ENCODE measurements at regions not wholly inside any gene's neighbourhood (a gene's known extent, or its start where the extent isn't known, plus 50 kb on each side); places are given as distances from the start of the nearest gene placed in this dataset.

- DNase-seq (ENCODE audit: low spot score) = no peak
Measured at GRCh38 chr5:111676926-111677415, 80.0 kb downstream of the NREP start.

- no peak for DNase-seq (ENCODE audit: low spot score)
Measured at GRCh38 chr5:111676466-111676865, 80.5 kb downstream of the NREP start.

GRCh38 chr5:111675201-111675934 is 81.6 kb downstream of the NREP start:
- no peak for DNase-seq (ENCODE audit: low spot score)

GRCh38 chr5:111673891-111674626 is 82.9 kb downstream of the NREP start:
- no peak for DNase-seq (ENCODE audit: low spot score)

GRCh38 chr5:111672099-111672498 is 84.9 kb downstream of the NREP start:
- DNase-seq (ENCODE audit: low spot score) = no peak

- DNase-seq (ENCODE audit: low spot score) = no peak
Measured at GRCh38 chr5:111670826-111671492, 86.0 kb downstream of the NREP start.

GRCh38 chr5:111668477-111669414 is 88.2 kb downstream of the NREP start:
- peak; percentile 12 for DNase-seq (ENCODE audit: low spot score)

GRCh38 chr5:111667128-111667736 is 89.8 kb downstream of the NREP start:
- DNase-seq (ENCODE audit: low spot score) = no peak

- DNase-seq (ENCODE audit: low spot score) = no peak
Measured at GRCh38 chr5:111656580-111656979, 100.4 kb downstream of the NREP start.

GRCh38 chr5:111655169-111655924 is 101.6 kb downstream of the NREP start:
- DNase-seq (ENCODE audit: low spot score) = no peak

GRCh38 chr5:111653408-111653807 is 103.6 kb downstream of the NREP start:
- DNase-seq (ENCODE audit: low spot score) = no peak

- no peak for DNase-seq (ENCODE audit: low spot score)
Measured at GRCh38 chr5:111649516-111649915, 107.5 kb downstream of the NREP start.

- DNase-seq (ENCODE audit: low spot score) = no peak
Measured at GRCh38 chr5:111645303-111645838, 111.6 kb downstream of the NREP start.

GRCh38 chr5:111643499-111643898 is 113.5 kb downstream of the NREP start:
- no peak for DNase-seq (ENCODE audit: low spot score)

GRCh38 chr5:111641533-111642233 is 115.3 kb downstream of the NREP start:
- peak; percentile 8 for DNase-seq (ENCODE audit: low spot score)

- no peak for DNase-seq (ENCODE audit: low spot score)
Measured at GRCh38 chr5:111639912-111640311, 117.1 kb downstream of the NREP start.

GRCh38 chr5:111636736-111637135 is 120.3 kb downstream of the NREP start:
- DNase-seq (ENCODE audit: low spot score) = no peak

- no peak for DNase-seq (ENCODE audit: low spot score)
Measured at GRCh38 chr5:111635916-111636570, 121.0 kb downstream of the NREP start.

Data from A172 (cell line).